ENCODE measurements at regions not wholly inside any gene's neighbourhood (a gene's known extent, or its start where the extent isn't known, plus 50 kb on each side); places are given as distances from the start of the nearest gene placed in this dataset.

DNA sequence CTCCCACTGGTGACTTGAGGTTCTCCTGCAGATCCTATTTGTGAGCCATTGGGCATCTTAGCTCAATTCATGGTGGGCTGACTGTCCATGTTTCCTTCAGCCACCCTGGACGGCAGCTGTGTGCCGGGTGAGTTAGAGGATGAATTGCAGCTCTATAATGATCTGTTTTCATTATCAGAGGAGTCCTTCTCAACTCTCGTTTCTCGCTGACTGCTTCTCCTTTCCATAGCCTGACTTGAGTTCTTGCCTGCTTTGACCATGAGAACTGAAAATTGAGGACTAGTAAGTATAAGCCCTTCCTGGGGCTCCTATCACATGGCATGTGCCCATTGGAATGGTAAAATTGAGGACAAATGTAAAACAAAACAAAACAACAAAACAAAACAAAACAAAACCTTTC, 121.8 kb downstream of the CDC42EP3 start:
- DNase-seq = no peak

DNA sequence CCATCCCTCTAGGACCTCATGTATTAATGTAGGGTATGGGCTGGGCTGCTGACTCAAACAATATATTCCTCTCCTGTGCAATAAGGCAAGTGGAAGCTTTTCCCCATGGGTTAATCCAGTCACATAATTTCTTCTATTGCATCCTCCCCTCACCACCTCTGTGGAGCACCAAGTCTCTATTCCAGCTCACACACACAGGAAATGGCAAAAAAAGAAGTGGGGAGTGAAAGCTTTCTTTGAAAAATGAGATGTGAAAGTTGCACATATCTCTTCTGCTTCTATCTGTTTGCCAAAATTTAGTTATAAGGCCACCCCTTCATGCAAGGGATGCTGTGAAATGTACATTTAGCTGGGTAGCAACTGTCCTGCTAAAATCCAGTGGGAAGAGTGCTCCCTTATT, 121.3 kb downstream of the CDC42EP3 start:
- DNase-seq = no peak

DNA sequence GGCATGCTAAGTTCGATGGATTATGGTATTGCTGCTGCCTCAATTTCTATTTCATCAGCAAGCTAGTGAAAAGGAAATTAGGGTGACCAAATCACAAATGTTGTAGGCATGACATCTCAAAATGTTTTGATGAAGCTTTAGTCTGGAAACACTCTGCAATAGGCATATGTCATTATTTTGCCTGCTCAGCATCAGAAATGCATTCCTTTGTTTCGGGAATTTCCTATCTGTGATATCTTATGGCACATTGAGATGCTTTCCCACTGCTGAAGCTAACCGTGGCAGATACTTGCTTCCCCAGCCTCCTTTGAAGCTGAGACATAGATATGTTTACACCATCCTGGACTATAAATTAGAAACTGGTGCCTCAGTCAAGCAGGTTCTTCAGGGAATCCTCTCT, 119.7 kb downstream of the CDC42EP3 start:
- no peak for DNase-seq

DNA sequence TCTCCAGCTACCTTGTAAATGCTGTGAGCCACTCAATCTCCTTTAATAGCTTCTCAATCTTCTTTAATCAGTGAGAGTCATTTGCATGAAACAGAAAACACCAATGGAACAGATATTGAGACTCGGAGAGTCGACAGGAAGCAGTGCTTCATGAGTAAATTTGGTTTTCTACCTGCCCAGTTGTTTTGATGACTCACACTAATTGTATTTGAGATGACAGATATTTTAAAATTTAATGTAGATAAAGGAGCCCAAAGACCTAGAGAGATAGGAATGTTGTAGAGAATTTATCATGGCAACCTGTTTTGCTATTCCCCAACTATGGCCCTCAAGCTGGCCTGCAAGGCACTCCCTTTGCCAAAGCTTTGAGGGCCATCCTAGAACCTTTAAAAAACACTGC, 119.1 kb downstream of the CDC42EP3 start:
- DNase-seq = peak; percentile 56

DNA sequence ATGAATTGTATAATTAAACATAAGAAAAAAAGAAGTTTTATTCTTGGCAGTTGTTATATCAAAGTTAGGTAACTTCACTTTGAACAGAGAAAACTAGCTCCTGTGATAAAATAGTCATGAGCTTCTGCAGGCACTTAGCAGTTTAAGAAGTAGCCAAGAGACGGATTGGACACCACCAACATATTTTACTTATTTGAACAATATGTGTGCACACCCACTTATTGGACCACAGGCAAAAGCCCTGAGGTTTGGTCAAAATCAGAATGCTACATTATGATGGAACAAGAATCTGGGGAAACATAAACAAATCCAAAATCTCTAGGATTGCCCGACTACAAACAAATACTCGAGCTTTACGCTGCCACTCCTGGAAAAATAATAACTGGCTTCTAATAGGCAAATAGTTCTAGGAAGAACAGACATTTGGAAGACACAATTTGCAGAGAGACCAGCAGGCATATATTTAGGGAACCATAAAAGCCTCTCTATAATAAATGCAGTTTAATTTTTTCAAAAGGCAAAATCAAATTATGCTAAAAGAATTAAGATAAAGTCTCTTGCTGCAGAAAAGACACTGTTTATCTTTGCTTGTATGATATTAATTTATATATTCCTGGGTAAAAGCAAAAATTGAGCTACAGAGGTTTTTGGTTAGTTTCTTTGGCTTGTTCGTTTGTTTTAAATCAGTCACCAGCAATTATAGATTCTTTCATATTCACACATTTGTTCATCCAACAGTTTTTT, 117.9 kb downstream of the CDC42EP3 start:
- no peak for DNase-seq

DNA sequence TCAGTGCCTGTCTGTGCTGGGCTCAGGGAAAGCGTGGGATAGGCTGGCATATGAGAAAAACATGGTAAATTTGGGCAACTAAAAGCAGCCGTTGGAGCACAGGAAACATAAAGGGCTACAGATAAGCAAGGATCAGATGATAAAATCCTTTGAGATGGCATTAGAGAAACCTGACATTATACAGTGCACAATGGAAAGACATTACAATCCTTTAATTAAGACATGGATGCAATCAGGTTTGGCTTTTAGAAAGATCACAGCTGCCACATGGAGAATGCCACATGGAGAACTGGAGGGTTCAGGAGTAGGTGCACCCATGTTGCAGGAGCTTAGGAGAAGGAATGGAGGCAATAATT, 117.3 kb downstream of the CDC42EP3 start:
- no peak for DNase-seq

DNA sequence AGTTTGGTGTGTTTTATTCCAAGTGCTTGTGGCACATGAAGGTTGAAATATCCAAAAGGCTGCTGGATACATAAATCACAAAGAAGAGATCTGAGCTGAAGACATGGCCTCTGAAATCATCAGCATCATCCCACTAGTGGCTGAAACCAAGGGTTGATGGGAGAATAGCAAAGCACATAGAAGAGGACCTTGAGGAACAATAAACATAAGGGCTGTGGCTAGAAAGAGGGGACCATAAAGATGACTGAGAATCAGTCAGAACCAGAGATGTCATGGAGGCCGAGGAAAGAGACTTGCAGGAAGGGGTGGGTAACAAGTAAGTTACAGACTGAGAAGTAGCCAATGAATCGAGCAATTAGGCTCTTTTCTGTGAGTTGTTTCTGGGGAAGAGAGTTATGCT, 116.8 kb downstream of the CDC42EP3 start:
- no peak for DNase-seq

DNA sequence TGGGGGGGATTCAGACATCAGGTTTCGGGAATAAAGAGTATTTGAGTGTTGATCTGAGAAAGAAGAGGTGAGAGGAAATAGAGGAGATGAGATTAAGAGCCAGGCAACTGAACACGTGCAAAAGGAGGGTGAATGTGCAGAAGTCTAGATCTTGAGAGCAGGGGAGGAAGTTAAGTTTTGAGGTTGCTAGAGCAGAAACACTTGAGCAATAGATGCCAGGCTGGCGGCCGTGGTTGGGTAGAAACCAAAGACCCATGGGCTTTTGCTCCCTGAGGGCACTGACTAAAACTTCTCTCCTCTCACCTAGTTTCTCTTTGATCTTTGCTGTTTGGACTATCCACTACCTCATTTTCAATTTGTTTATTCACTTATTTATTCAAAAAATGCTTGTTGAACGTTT, 116.0 kb downstream of the CDC42EP3 start:
- no peak for DNase-seq

DNA sequence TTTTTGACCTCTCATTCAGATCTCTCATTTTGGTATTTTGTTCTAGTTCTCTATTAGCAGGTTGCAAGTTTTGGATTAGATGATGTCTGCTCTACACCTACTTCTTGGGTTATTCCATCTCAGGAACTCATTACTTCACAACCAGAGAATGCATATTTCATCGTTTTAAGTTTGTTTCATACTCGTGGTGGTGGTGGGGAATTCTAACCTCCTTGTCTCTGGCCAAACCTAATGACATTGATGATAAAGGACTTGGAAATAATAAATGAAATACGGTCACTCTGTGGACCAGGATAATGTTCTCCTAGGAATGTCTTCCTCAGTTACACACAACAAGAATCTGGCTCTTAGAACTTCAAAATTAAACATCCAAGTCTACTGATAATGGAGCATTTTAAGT, 115.2 kb downstream of the CDC42EP3 start:
- DNase-seq = no peak

DNA sequence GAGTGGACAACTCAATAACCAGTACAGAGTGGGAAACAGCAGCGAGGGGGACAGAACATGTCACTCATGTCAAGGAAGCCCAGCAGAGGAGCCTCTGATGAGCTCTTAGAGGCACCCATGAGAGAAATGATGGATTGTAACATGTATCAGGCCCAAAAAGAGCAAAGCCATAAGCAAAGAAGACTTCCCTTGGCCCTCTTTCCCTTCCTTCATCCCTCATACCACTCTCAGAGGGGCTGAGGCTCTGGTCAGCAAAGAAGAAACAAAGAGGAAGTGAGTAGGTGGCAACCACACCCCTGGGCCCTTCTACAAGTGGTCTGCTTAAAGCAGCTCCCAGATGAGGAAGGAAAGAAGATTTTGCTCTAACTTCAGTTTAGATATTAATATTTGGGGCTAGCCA, 112.8 kb downstream of the CDC42EP3 start:
- DNase-seq = no peak

DNA sequence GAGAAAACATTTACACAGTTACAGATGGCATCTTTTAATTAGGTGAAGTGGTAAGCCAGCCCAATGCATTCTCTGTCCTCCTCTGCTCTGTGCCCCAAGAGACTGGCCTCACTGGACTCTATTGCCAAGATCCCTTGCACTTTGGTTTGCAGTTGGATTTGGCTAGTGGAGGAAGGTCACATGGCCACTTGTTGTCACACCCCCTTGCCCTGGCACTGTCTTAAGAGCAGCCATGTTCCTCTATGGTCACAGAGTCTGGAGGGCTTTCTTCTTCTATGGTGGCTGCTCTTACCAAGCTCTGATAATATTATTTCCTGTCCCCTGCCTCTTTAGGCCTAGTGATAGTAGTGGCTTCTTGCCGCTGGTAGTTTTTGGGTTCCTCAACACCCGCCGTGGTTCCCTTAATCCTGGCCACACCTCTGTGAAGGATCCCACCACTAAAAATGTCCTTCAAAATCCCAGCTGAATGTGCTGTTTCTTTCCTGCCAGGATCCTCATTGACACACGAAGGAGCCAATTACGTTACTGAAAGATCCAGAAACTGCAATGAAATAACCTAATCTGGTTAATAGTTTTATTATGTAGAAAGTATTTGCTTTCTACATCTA, 111.1 kb downstream of the CDC42EP3 start:
- DNase-seq = no peak

DNA sequence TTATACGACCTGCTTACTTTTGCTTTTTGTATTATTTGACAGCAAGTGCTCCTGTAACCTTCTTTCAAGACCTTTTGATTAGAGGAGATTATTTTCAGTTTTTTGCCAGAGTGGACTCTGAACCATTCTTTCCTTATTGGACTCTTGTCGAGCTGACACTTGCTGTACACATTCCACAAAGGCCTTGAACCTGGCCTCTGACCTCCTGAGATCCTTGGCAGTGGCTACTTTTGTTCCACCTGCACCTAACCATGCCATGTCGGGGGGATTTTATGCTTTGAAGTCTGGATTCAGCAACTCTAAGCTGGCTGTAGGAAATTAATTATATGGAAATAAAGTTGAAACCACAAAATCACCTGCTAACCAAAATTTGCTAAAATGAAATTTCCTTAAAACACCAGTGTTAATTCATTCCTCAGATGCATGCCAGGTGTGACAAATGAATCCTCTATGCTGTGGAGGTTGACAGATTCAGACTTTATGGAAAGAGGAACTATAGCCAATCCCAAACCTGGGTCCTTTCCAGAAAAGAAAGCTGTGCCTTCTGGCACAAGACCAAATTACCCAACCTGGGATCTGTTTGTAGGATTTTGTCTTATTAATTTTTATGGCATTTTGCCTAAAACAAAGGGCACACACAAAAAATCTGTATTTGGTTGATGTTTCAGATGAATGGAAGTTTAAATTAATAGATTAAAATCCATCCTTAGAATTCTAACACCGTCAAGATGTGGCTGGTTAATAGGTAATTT, 110.4 kb downstream of the CDC42EP3 start:
- peak; percentile 56 for DNase-seq

DNA sequence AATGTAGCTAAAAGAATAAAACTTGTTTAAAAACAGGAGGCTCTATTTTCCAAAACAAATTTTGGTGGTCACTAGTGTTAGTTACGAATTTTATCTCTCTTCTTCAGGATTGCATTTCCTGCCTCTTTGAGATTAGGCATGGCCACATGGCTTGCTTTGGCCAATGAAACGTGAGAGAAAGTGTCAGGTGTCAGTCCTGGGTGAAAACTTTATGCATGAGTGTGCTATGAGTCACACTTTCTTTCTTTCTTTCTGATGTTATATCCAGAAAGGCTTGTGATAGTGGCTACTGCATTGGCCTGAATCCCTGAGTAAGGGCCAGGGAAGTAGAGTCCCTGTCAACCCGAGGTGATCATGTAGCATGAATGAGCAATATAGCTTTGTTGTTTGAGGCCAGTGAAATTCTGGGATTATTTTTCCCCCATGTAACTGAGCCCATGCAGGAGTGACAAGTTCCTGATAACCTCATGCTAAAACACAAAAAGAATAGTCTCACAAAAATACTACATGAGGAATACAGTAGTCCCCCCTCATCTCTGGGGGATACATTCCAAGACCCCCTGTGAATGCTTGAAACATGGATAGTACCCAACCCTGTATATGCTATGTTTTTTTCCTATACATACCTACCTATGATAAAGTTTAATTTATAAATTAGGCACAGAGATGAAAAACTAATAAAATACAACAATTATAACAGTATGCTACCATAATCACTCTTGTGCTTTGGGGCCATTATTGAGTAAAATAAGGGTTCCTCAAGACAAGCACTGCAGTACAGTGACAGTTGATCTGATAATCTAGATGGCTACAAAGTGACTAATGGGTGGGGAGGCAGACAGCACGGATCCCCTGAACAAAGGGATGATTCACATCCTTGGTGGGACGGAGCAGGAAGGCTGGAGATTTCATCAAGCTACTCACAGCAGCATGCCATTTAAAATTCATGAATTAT, 109.5 kb downstream of the CDC42EP3 start:
- peak; percentile 97 for DNase-seq

DNA sequence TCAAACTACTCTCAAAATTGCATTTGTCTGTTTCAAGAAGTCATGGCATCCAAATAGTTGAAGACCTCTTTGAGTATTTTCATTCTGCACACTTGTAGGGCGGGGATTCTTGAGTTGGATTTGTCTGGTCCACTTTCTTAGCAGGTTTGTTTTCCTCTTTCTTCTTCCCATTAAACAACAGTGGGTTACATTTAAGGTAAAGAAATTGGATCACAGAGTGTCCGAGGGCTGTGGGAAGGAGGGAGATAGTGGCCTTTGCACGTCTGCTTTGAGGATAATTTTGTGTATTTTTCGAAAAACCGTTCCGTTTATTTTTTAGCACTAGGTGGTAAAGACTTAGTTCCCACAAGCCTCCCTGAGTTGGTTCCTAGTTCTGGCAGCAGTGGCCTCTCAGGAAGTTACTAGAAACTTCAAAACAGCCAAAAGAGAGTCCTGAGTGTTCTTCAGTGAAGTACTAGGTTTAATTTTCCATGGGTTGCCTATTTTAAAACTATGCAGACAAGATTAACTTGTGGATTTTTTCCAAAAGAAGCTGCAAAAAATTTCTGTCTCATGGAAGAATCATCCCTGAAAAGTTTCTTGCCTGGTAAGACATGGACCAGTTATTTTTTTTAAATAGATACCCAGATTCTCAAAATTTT, 107.9 kb downstream of the CDC42EP3 start:
- DNase-seq = no peak

DNA sequence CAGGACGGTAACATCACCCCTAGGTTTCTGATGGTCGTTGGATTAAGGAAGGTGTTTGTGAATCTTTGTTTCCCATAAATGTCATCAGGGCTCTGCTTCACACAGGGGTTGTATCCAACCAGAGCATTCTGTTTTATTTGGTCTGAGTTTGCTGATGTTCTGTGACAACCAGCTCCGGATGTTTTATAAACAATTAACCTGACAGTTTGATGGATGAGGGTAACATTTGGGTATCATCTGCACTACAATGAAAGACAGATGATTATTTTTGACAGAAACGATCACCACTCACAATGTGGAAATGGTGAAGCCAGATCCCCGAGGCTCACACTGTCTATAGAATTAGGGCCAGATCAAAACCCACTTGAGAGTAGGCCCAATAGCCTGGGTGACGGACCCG, 107.1 kb downstream of the CDC42EP3 start:
- no peak for DNase-seq

DNA sequence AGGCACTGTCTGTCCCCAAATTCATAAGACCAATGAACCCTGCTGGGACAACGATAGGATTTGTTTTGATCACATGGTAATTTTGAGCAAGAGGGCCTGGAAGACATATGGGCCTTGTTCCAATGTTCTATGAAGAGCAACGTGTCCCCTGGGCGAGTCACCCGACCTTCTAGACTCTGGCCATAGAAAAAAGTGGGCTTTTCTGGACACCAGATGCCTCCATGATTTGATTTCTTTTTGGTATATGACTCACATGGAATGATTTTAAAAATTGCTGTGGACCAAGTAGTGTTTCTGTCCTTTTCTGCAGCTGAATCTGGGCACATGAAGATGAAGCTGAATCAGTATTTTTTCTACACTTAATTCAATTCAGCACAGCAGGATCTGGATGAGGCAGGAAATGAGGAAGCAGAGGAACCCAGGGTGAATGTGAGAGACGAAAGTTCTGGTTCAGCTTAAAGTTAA, 104.9 kb downstream of the CDC42EP3 start:
- no peak for DNase-seq

DNA sequence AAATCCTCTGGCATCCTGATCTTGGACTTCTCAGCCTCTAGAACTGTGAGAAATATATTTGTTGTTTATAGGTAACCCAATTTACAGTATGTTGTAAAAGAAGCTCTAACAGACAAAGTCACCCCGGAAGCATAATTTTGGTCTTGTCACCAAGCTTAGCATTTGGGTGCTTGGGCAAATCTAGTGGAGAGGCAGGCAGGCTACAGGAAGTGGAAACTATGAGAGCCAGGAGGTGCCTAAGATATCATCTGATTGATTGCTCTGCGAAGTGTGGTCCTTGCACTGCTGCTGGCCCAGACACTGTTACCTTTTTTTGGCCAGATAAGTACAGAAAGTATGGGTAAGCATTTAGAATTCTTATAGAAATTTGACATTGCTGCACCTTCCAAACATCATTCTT, 102.9 kb downstream of the CDC42EP3 start:
- no peak for DNase-seq

DNA sequence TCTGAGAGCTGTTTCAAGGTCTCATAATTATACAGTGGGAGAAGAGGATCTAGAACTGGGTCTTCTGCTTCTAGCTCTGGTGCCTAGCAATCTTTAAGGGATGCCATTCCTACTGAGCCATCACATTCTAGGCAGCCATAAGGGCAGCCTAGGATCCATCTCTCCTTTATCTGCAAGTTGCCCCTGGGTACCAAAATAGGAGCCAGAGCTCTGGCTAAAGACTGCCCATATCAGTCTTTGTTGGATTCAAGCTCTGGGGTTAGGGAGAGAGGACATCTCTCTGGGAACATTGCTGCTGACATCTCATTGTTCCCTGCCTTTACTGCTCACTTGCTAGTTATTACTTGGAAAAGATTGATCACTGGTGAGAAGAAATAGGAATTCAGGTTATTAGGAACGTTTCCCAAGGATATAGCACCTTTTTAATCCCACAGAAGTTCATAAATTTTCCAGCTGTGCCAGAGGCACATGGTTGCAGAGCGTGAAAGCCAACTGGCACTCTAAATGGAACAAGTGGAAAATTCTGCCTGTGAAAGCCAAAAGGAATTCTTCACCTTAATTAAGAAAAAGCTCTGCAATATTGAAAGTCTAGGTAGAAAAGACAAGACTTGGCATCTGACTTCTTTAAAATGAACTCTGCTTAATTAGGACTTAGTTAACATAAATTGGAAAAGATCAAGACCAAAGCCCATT, 102.2 kb downstream of the CDC42EP3 start:
- no peak for DNase-seq

DNA sequence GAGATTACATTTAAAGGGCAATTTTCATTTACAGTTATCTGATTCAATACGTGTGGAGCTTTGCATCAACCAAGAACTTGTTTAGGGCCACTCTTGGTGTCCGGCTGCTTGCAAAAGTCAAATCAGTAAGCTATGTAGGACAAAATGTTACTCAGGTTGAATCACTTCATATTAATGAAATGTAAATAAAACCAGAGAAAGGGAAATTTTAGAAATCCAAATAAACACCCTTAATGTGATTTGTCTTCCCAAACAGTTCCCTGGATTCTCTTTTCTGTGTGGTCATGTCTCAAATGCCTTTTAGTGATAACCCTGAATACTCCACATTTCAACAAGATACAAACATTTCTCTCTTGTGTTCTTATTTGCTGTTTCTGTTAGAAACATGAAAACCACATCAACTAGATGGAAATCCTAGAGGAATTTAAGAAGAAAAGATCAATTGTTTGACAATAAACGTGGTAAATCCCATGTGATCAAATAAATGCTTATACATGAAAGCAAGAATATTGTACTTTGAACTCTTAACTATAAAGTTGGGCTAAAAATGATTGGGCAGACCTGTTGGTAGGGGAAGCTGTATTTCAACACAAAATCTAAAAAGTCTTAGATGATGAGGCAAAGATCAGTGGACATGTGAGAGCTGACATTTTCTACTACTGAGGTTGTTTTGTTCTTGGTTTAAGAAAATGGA, 101.3 kb downstream of the CDC42EP3 start:
- DNase-seq = peak; percentile 32

DNA sequence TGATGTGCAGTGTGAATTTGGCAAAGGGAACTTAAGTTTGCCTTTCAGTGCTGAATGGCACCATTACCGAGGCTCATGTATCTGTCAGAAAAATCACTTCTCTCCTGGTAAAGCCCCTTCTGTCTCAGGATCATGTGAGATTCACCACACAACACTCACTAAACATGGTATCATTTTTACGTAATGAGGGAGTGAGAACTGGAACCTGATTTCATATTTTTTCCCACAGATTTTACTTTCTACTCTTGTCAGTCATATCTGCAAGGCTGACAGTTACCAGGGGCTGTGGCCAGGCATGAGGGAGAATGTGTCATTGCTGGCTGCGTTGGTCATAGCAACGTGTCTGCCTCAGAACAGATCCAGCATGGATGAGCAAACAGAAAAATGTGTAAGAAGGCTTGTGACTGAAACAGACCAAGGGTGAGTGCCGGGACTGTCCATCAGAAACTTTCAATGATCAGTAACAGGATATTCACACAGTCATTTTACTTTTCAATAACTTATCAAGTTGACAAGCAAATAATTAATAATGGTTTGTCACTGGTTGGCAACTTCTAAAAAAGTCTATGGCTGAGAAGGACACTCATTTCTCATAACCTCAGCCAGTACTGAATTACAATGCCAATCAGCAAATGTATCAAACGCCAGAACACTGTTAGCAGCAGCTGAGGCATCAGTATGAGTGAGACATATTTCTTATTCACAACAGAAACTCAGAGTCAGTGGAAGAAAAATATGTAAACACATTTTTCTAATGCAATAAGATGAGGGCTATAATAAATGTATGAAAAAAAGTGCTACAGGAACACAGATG, 100.5 kb downstream of the CDC42EP3 start:
- peak; percentile 56 for DNase-seq
